Hepatocyte (in vitro differentiated cells): ENCODE measurements at regions not wholly inside any gene's neighbourhood (a gene's known extent, or its start where the extent isn't known, plus 50 kb on each side); places are given as distances from the start of the nearest gene placed in this dataset.

Experiments
- DNase-seq: peaks from one replicate; pipeline ENCODE4 v3.0.0-alpha.2; 2016; ENCODE audit warnings: low spot score
- H2AFZ ChIP-seq: fragments of 200-600 bp; sonication (generic); 2 replicates; pipeline ENCODE4 v1.6.0; 2016; ENCODE audit warnings: antibody characterized with exemption, mild to moderate bottlenecking
- H3K27ac ChIP-seq: fragments of 200-600 bp; sonication (generic); 2 replicates; pipeline ENCODE4 v1.5.1; 2016; ENCODE audit warnings: mild to moderate bottlenecking
- H3K27me3 ChIP-seq: fragments of 200-600 bp; sonication (generic); 2 replicates; pipeline ENCODE4 v1.6.1; 2016
- H3K36me3 ChIP-seq: fragments of 200-600 bp; sonication (generic); replicated peaks from 2 replicates; pipeline ENCODE4 v1.5.1; 2016; ENCODE audit warnings: low read depth; ENCODE audit not compliant: insufficient read depth
- H3K4me1 ChIP-seq: fragments of 200-600 bp; sonication (generic); 2 replicates; pipeline ENCODE4 v1.5.1; 2016; ENCODE audit warnings: mild to moderate bottlenecking, moderate library complexity; ENCODE audit not compliant: insufficient read depth
- H3K4me2 ChIP-seq: fragments of 200-600 bp; sonication (generic); 2 replicates; pipeline ENCODE4 v1.6.0; 2016
- H3K4me3 ChIP-seq: fragments of 200-600 bp; sonication (generic); 2 replicates; pipeline ENCODE4 v1.5.1; 2016; ENCODE audit warnings: mild to moderate bottlenecking
- H3K79me2 ChIP-seq: fragments of 200-600 bp; sonication (generic); 2 replicates; pipeline ENCODE4 v1.6.0; 2017; ENCODE audit warnings: mild to moderate bottlenecking
- H3K9me2 ChIP-seq: fragments of 200-600 bp; sonication (generic); replicated peaks from 2 replicates; pipeline ENCODE4 v1.6.0; 2017; ENCODE audit warnings: mild to moderate bottlenecking; ENCODE audit not compliant: insufficient read depth
- H3K9me3 ChIP-seq: fragments of 200-600 bp; sonication (generic); 2 replicates; pipeline ENCODE4 v1.5.1; 2016; ENCODE audit warnings: low read depth, mild to moderate bottlenecking
- H4K20me1 ChIP-seq: fragments of 200-600 bp; sonication (generic); 2 replicates; pipeline ENCODE4 v1.6.0; 2016; ENCODE audit warnings: mild to moderate bottlenecking; ENCODE audit not compliant: insufficient read depth, poor library complexity, severe bottlenecking
- CTCF ChIP-seq: fragments of 200-600 bp; sonication (generic); IDR thresholded peaks from 2 replicates; pipeline ENCODE4 v1.5.1; 2016; ENCODE audit warnings: antibody characterized with exemption, mild to moderate bottlenecking; ENCODE audit not compliant: poor library complexity
- EZH2 ChIP-seq: fragments of 200-600 bp; sonication (generic); IDR thresholded peaks from 2 replicates; pipeline ENCODE4 v1.6.1; 2016; ENCODE audit warnings: antibody characterized with exemption, mild to moderate bottlenecking, borderline replicate concordance
- EZH2phosphoT487 ChIP-seq: fragments of 200-600 bp; sonication (generic); IDR thresholded peaks from one replicate; pipeline ENCODE4 v1.6.1; 2018; ENCODE audit warnings: antibody characterized with exemption, mild to moderate bottlenecking, low read depth, moderate library complexity; ENCODE audit not compliant: unreplicated experiment, severe bottlenecking
- WGBS: methylation state at CpG from one replicate; pipeline ENCODE4 v1.1.6; 2016; ENCODE audit warnings: low lambda C conversion rate; ENCODE audit errors: missing lambda C conversion rate; 5-methylcytosine and 5-hydroxymethylcytosine counted together

DNA sequence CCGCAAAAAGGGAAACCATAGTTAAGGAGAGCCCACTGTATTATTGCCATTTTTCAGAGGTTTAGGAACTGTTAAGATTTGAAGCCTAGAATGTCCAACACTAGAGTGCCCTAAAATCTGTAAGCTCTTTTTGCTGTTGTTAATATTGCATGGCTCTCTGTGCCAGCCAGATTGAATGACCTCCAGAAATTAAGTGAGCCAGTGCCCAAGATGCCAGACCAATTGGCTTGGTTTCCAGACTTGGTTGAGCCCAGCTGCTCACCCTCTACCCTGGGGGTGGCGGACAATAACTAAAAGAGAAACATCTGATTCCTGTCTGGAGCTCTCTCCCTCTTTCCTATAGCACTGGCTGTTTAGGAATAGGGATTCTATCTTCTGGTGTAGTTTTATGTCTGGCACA lies 340.1 kb downstream of the PHF14 start:
- no peaks in the 10 kb centered on the region for H4K20me1 ChIP-seq
- H3K27me3 ChIP-seq, result no peaks in the 10 kb centered on the region
- H3K79me2 ChIP-seq, result no peaks in the 10 kb centered on the region
- no peaks in the 10 kb centered on the region for H3K9me2 ChIP-seq
- no peaks in the 10 kb centered on the region for H3K9me3 ChIP-seq
- no peak overlapping the region for H3K27ac ChIP-seq
- 96% methylated on average over 2 of the region's 2 CpGs for WGBS
- no peak for DNase-seq
- H3K4me3 ChIP-seq, result no peak overlapping the region
- no peak overlapping the region for H2AFZ ChIP-seq
- no peaks in the 10 kb centered on the region for H3K36me3 ChIP-seq
- TF ChIP-seq EZH2 (no peak), CTCF (no peak), EZH2phosphoT487 (no peak)
- no peaks in the 10 kb centered on the region for H3K4me1 ChIP-seq
- H3K4me2 ChIP-seq, result no peak overlapping the region

DNA sequence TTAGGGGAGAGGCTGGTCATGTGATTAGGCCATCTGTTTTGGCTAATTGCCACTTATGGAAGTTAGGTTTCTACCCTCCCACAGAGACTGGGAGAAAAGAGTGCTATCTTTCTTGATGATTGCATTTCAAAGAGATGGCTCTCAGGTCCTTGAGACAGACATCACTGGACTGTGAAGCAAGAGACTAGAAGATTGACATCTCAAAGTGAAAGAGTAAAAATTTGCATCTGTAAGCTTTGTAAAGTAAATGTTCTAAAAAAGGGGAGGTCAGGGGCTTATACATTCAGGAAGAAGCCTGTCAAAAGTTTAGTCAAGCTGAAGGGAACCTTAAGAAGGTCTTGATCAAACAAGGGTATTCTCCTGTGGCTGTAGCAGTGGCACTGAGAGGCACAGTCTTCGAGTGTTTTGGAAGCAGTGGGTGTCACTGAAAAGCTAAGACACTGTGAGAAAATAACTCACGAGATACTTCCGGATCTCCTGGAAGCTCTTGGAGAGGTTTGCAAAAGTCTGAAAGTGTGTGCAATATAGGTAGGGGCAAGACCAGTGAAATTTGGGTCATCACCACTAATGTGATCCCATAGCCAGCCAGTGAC lies 342.1 kb downstream of the PHF14 start:
- Histone ChIP-seq H3K4me3 (no peak overlapping the region), H2AFZ (no peak overlapping the region), H4K20me1 (no peaks in the 10 kb centered on the region), H3K79me2 (no peaks in the 10 kb centered on the region), H3K9me3 (no peaks in the 10 kb centered on the region), H3K36me3 (no peaks in the 10 kb centered on the region), H3K4me1 (no peaks in the 10 kb centered on the region), H3K4me2 (no peak overlapping the region), H3K27ac (no peak overlapping the region), H3K9me2 (no peaks in the 10 kb centered on the region), H3K27me3 (no peaks in the 10 kb centered on the region)
- TF ChIP-seq CTCF (no peak), EZH2 (no peak), EZH2phosphoT487 (no peak)
- no peak for DNase-seq
- WGBS, result 94% methylated on average over 3 of the region's 3 CpGs

DNA sequence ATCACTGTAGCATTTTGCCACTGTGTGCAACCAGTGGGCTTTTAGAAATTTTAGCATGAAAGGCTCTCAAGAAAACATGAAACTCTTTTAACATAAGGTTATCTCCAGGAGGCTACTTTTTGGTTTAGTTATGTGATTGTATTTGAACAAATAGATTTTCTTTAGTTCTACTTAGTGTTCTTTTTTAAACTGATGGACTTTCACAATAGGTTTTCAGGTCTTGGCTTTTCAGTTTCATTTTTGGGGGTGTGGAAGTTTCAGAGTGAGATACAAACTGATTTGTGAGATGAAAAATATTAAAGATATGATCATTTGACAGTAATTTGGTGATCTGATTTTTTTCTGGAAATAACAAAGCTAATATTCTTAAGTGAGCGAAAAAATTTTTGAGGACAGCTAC lies 344.1 kb downstream of the PHF14 start:
- Histone ChIP-seq H3K79me2 (no peaks in the 10 kb centered on the region), H3K27ac (no peak overlapping the region), H3K36me3 (no peaks in the 10 kb centered on the region), H3K9me2 (no peaks in the 10 kb centered on the region), H2AFZ (no peak overlapping the region), H4K20me1 (no peaks in the 10 kb centered on the region), H3K27me3 (no peaks in the 10 kb centered on the region), H3K9me3 (no peaks in the 10 kb centered on the region), H3K4me1 (no peaks in the 10 kb centered on the region), H3K4me3 (no peak overlapping the region), H3K4me2 (no peak overlapping the region)
- DNase-seq, result no peak
- 97% methylated on average over 1 of the region's 1 CpG for WGBS
- no peak for TF ChIP-seq EZH2
- TF ChIP-seq EZH2phosphoT487, result no peak
- no peak for TF ChIP-seq CTCF
